Fibroblast of pulmonary artery (primary cell): ENCODE measurements at regions not wholly inside any gene's neighbourhood (a gene's known extent, or its start where the extent isn't known, plus 50 kb on each side); places are given as distances from the start of the nearest gene placed in this dataset.

ENCODE experiments used
- DNase-seq: peaks from one replicate; pipeline ENCODE4 v3.0.0-alpha.2; 2010; ENCODE audit warnings: low read depth
- H3K4me3 ChIP-seq: replicated peaks from 2 replicates; pipeline ENCODE4 v1.5.1; 2011; ENCODE audit warnings: low read depth, mild to moderate bottlenecking, control low read depth, low read length, moderate library complexity
- CTCF ChIP-seq: IDR thresholded peaks from 2 replicates; pipeline ENCODE4 v1.5.1; 2011; ENCODE audit warnings: mild to moderate bottlenecking, control low read depth, low read length, inconsistent platforms; ENCODE audit errors: missing control alignments

- TF ChIP-seq CTCF = no peak
- no peak for DNase-seq
- no peak overlapping the region for H3K4me3 ChIP-seq
Observed at GRCh38 chr15:98280284-98280975, 319.9 kb downstream of the ARRDC4 start.

- no peak overlapping the region for H3K4me3 ChIP-seq
- TF ChIP-seq CTCF = no peak
- DNase-seq = no peak
Observed at GRCh38 chr15:98281130-98281529, 320.6 kb downstream of the ARRDC4 start.

- no peak for DNase-seq
- TF ChIP-seq CTCF = no peak
- no peak overlapping the region for H3K4me3 ChIP-seq
Observed at GRCh38 chr15:98282656-98283332, 322.3 kb downstream of the ARRDC4 start.

GRCh38 chr15:98286200-98286599 is 325.7 kb downstream of the ARRDC4 start:
- no peak for TF ChIP-seq CTCF
- DNase-seq = no peak
- no peak overlapping the region for H3K4me3 ChIP-seq

- no peak for TF ChIP-seq CTCF
- no peak overlapping the region for H3K4me3 ChIP-seq
- DNase-seq = no peak
Observed at GRCh38 chr15:98286831-98287230, 326.3 kb downstream of the ARRDC4 start.

GRCh38 chr15:98288091-98288590 is 327.6 kb downstream of the ARRDC4 start:
- no peak for TF ChIP-seq CTCF
- H3K4me3 ChIP-seq = no peak overlapping the region
- no peak for DNase-seq

GRCh38 chr15:98289747-98290146 is 329.2 kb downstream of the ARRDC4 start:
- no peak for TF ChIP-seq CTCF
- no peak for DNase-seq
- H3K4me3 ChIP-seq = no peak overlapping the region
